Stimulated activated CD4-positive, alpha-beta T cell treated with anti-CD3 and anti-CD28 coated beads, Interleukin-15, amount 100 ng/mL, for 24 hours (primary cell): ENCODE measurements at regions not wholly inside any gene's neighbourhood (a gene's known extent, or its start where the extent isn't known, plus 50 kb on each side); places are given as distances from the start of the nearest gene placed in this dataset.
"Not testable (repeated sequence)": the region's sequence is repeated elsewhere in the genome, so short reads cannot be mapped to it uniquely, and the experiment has no call there.

ENCODE experiments used
- DNase-seq: peaks from one replicate; pipeline ENCODE4 v3.0.0-alpha.2; 2020

DNA sequence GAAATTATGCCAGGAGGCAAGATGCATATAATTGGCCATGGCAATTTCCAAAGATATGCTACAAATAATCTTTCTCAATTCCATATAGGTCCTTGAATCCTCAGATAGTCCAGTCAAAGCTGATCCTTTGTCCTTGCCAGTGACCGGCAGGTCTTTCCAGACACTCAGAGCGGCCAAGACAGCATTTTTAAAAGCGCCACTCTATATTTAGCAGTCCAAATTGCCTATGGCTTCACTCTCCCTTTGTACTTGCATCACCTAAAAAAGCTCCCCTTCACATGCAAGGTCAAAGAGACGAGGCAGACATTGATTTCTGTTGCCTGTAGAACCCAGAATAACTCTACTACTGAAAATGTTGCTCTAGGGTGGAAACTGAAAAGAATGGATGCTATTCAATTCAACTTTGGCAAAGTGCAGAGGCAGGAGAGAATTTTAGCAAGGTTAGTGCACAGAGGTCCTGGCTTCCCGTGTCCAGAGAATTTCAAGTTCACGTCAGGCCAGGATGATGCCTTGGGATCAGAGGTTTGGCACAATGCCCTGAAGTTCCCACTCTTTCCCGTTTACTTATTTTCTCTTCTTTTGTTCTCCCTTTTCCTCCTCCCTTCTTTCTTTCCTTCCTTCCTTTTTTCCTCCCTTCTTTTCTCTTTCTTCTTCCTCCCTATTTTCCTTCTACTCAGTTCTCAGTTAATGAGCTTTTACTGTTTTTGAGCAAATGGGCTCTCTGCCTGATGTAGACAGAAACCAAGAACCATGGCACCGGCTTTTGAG, 108.5 kb downstream of the KCNK1 start:
- no peak for DNase-seq

DNA sequence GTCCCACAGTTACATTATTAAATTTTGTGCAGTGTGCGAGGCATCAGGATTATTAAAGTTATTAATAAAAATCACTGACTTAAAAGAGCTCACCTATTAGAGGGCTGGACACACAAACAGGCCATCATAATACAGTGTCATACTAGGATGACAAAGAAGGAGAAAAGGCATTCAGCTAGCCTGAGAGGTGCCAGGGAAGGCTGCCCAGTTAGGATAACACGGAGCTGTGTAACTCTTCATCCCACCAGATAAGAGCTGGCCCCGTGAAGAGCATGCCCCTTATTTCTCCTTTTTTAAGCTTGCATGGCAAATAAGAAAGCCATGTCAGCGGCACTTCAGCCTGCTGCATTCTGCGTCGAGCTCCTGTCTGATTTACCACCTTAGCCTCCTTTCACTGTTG, 109.5 kb downstream of the KCNK1 start:
- DNase-seq = no peak

GRCh38 chr1:233724131-233724631, 110.3 kb downstream of the KCNK1 start:
- not testable (repeated sequence) for DNase-seq

DNA sequence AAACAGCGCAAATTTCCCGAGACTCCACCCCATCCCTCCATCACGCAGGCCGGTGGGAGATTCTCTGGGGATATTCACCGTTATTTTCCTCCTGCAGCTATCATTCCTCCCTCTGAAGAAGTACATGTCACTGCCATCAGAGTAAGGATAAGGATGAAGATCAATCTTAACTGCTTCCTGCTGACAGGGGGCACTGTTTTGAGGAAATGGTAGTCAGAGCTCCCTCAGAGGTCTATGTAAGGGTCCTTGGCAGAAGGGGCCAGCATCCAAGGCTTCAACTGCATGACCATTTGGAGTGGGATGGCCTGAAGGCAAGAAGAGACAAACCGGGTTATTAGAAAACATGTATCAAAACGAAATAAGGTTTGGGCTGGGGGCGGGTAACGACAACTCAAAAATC, 111.5 kb downstream of the KCNK1 start:
- DNase-seq = no peak

- no peak for DNase-seq
Observed at GRCh38 chr1:233728721-233729120, 114.8 kb downstream of the KCNK1 start.

GRCh38 chr1:233730380-233730779, 116.5 kb downstream of the KCNK1 start:
- DNase-seq = no peak

DNA sequence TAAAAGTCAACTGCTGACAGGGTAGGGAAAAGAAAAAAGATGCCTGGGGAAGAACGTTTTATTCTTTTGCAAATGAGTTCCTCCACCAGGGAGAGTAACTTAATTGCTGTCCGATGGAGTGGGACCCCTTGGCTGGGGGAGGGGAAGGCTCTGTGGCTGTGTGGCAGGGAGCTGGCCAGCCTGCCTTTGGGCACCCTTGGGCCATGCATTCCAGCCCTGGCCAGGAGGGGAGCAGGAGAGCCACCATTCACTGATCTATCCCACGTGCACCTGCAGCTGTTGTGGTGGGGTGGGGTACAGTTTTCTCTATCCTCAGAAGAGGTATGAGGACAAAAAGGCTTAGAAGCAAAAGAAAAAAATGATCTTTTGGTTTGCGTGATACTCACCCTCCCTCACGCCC, 116.9 kb downstream of the KCNK1 start:
- DNase-seq = no peak

GRCh38 chr1:233732206-233732605, 118.3 kb downstream of the KCNK1 start:
- no peak for DNase-seq

- no peak for DNase-seq
Observed at GRCh38 chr1:233734456-233734855, 120.5 kb downstream of the KCNK1 start.

GRCh38 chr1:233735331-233735730, 121.4 kb downstream of the KCNK1 start:
- no peak for DNase-seq

- no peak for DNase-seq
Observed at GRCh38 chr1:233735847-233736246, 121.9 kb downstream of the KCNK1 start.

- no peak for DNase-seq
Observed at GRCh38 chr1:233737341-233737740, 123.4 kb downstream of the KCNK1 start.

- no peak for DNase-seq
Observed at GRCh38 chr1:233738396-233738795, 124.5 kb downstream of the KCNK1 start.

GRCh38 chr1:233738850-233739249, 124.9 kb downstream of the KCNK1 start:
- no peak for DNase-seq

- no peak for DNase-seq
Observed at GRCh38 chr1:233744779-233745513, 131.0 kb downstream of the KCNK1 start.

GRCh38 chr1:233750139-233750538, 136.2 kb downstream of the KCNK1 start:
- DNase-seq = no peak

- no peak for DNase-seq
Observed at GRCh38 chr1:233759665-233760064, 144.8 kb upstream of the SLC35F3 start.

DNA sequence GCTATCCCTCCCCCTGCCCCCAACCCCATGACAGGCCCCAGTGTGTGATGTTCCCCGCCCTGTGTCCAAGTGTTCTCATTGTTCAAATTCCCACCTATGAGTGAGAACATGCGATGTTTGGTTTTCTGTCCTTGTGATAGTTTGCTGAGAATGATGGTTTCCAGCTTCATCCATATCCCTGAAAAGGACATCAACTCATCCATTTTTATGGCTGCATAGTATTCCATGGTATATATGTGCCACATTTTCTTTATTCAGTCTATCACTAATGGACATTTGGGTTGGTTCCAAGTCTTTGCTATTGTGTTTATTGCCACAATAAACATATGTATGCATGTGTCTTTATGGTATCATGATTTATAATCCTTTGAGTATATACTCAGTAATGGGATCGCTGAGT, 140.2 kb upstream of the SLC35F3 start:
- not testable (repeated sequence) for DNase-seq

GRCh38 chr1:233777566-233777965, 126.9 kb upstream of the SLC35F3 start:
- no peak for DNase-seq

GRCh38 chr1:233780049-233780448, 124.4 kb upstream of the SLC35F3 start:
- no peak for DNase-seq

DNA sequence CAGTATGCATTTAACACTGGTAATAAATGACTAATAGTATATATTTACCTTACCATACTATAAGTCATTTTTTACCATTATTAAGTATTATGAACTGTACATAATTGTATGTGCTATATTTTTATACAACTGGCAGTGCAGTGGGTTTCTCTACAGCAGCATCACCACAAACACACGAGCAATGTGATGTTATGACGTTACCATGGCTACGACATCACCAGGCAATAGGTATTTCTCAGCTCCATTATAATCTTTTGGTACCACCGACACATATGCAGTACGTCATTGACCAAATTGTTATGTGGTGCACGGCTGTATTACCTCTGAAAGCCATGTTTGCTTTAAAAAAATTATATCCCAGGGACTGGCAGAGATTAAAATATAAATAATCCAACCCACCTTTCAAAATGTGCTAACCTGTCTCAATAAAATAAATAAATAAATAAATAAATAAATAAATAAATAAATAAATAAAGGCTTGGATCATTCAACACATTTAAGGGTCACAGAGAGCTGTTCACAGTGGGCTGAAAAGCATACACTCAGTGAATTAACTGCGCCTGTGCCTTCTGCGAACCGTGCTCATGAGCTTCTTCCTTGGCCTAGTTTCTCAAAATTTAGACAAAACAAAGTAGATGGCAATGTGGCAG, 121.4 kb upstream of the SLC35F3 start:
- no peak for DNase-seq

DNA sequence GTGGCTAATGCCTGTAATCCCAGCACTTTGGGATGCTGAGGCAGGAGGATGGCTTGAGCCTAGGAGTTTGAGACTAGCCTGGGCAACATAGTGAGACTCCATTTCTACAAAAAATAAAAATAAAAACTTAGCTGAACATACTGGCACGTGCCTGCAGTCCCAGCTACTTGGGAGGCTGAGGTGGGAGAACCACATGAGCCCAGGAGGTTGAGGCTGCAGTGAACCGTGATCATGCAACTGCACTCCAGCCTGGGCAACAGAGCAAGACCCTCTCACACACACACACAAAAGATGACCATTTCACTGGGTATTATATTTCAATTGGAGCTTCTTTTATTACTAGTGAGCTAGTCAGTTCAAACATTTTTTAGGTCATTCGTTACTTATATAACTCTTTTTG, 116.9 kb upstream of the SLC35F3 start:
- no peak for DNase-seq

DNA sequence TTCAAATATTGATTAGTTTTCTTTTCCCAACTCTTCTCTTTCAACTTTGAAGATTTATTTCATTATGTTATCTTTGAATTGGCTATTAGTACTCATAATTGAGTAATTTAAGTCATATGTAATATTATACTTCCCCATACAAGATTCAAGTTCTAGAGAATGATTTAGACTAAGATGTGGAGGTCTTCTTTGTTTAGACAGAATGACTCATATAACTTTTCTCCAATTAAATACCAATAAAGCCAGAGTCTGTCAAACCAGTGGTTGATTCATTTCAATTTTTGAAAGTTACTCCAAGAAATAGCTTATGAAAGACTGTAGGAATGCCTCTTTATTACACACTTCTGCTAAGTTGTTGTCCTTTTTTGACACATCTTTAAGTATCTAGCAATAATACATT, 115.8 kb upstream of the SLC35F3 start:
- DNase-seq = no peak

DNA sequence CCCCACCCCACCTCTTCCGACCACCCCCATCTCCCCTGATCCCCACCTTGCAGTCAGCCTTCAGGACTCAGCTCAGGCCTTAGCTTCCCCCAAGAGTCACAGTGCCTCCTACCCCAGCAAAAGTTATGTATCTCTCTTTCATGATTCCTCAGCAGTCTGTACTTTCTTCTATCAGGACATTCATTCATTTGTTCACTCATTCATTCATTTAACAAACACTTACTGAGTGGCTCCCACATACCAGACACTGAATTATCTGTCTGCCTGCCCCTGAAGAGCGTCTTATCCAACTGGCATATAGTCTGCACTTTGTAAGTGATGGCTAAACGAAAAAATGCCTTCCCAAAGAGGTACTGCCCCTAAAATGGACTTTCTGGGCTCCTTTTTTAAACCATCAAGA, 114.4 kb upstream of the SLC35F3 start:
- DNase-seq = no peak
